22Rv1 (cell line): ENCODE measurements at regions not wholly inside any gene's neighbourhood (a gene's known extent, or its start where the extent isn't known, plus 50 kb on each side); places are given as distances from the start of the nearest gene placed in this dataset.

ENCODE experiments used
- H3K27ac ChIP-seq: fragments of 450-650 bp; 2 replicates; pipeline ENCODE4 v1.5.1; 2017
- ZFX ChIP-seq: fragments of 450-650 bp; IDR thresholded peaks from 2 replicates; pipeline ENCODE4 v1.6.1; 2017; ENCODE audit warnings: antibody characterized with exemption, borderline replicate concordance
- TF ChIP-seq, protein P1 (sequence below): fragments of 450-650 bp; IDR thresholded peaks from 2 replicates; pipeline ENCODE4 v1.5.1; 2017; ENCODE audit warnings: mild to moderate bottlenecking

DNA sequence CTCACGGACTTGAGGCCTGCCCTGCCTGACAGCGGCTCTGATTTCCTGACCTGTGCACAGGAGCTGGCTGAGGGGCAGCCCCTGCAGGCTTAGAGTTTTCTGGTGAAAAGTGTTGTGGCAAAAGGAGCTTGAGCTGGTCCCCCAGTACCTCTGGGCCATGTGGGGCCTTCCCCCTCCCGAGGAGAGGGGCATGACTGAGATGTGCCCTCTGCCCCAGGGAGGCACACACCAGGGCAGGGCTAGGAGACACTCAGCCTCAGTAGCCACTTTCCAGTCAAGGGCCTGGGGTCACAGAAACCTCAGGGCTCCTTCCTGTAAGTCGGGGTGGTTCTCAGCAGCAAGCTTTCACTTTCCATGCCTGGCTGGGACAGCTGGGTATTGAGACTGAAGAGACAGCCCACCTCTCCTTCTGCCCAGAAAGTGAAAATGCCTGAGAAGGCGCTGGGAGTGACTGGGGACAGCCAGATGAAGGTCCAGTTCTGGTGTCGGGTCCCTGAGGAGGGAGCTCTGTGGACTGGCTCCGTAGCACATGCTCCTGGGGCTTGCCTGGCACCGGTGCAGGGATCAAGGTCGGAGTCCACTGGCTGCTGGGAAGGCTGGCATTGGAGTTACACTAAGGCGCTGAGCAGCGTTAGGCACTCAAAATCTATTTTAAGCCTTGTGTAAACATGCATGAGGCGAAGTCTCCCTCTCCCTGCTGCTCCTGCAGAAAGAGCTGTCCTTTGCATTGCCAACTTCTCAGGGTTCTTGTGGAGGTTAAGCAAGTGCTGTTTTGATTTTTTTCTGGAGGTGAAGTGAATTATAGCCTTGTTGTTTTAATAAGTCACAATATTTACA, 394.9 kb downstream of the GADD45G start:
- H3K27ac ChIP-seq: peak overlapping the region; percentile 98
- TF ChIP-seq ZFX: no peak
- TF ChIP-seq, protein P1, sequence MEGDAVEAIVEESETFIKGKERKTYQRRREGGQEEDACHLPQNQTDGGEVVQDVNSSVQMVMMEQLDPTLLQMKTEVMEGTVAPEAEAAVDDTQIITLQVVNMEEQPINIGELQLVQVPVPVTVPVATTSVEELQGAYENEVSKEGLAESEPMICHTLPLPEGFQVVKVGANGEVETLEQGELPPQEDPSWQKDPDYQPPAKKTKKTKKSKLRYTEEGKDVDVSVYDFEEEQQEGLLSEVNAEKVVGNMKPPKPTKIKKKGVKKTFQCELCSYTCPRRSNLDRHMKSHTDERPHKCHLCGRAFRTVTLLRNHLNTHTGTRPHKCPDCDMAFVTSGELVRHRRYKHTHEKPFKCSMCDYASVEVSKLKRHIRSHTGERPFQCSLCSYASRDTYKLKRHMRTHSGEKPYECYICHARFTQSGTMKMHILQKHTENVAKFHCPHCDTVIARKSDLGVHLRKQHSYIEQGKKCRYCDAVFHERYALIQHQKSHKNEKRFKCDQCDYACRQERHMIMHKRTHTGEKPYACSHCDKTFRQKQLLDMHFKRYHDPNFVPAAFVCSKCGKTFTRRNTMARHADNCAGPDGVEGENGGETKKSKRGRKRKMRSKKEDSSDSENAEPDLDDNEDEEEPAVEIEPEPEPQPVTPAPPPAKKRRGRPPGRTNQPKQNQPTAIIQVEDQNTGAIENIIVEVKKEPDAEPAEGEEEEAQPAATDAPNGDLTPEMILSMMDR: no peak

DNA sequence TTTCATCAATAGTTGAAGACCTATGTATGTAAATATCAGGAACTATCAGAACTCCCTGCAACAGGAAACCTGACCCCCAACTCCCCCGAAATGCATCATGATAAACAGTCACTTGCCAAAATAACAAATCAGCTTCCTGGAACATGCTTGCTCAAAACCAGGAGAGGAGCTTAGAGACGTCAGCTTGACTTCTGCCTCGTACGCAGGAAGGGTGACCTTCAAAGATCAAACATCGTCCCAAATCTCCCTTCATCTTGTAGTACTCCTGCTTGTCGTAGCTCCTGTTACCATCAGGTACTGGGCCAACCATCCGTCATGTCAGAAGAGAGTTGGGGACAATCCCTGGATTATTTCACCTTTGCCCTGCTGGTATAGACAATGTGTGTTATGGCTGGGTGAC, 396.1 kb downstream of the GADD45G start:
- peak overlapping the region; percentile 98 for H3K27ac ChIP-seq
- no peak for TF ChIP-seq ZFX
- TF ChIP-seq, protein P1: no peak

DNA sequence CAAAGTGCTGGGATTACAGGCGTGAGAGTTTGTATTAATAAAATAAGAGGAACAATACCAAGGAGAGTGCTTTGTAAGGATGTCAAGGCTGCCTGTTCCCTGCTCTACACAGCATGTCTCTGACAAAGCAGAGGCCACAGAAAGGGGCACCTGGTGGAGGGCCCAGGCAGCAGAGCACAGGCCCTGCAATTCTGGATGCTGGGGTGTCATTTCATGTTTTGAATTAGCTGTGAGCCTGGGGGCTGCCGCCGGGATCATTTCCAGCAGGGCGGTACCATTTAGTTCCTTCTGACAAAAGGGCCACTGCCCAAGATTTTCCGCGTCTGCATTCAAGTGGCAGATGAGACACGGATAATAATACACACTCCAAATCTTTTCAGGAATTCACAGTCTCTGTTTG, 396.9 kb downstream of the GADD45G start:
- TF ChIP-seq ZFX: no peak
- TF ChIP-seq, protein P1: no peak
- H3K27ac ChIP-seq: no peak overlapping the region

DNA sequence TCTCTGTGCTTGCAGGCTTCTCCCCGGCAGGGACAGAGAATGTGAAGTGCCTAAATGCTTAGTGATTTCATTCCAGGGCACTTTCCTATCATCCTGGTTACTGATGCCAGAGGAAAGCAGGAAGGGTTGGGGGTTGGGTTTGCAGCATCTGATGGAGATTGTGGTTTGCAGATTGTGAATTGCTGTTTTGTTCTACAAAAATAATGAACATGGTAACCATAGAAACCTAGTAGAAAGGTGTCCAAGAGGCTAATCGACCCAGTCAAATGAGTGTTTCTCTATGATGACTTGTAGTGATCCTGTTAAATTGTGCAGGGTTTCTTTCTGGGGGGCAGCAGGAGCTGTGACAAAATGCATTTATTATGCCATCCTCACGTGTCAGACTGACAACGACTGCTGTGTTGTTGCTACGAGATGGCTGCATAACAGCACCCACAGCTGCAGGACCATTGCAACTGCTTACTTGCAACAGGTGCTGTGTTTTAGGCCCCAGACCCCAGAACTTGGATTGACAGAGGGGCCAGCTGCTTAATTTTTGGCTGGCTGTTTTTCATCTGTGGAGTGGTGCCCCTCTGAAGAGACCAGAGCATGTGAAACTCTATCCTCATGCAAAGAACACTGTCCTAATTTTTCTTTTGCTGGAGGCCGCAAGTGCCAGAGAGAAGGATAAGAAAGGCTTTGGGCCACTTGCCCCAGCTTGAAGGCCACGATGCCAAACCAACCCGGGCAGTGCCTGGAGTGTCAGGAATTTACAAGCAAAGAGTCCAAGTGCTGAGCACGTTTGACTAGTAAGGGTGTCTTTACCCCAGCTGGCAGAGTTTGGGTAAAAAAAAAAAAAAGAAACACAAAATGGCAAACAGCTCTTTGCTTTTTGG, 397.8 kb downstream of the GADD45G start:
- H3K27ac ChIP-seq: no peak overlapping the region

DNA sequence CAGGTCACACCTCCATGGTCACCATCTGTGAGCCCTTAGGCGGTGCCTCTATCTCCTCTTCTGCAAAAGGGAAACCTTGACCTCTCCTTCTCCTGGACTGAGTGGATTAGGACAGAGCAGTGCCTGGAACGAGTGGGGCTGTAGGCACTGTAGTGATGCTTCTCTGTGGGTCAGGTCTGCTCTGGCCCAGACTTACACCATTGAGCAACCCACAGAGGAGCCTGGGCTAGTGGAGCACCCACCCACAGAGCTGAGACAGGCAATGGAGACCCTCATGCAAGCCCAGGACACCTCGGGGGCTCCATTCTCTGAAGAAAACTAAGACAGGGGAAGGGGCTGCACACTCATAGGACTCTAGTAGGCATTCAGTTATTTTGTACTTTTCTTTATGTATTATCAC, 400.6 kb downstream of the GADD45G start:
- no peak for TF ChIP-seq ZFX
- TF ChIP-seq, protein P1: no peak
- no peak overlapping the region for H3K27ac ChIP-seq

More for the DNA sequence above, 397.8 kb downstream of the GADD45G start:
- TF ChIP-seq, protein P1: no peak
- TF ChIP-seq ZFX: no peak

DNA sequence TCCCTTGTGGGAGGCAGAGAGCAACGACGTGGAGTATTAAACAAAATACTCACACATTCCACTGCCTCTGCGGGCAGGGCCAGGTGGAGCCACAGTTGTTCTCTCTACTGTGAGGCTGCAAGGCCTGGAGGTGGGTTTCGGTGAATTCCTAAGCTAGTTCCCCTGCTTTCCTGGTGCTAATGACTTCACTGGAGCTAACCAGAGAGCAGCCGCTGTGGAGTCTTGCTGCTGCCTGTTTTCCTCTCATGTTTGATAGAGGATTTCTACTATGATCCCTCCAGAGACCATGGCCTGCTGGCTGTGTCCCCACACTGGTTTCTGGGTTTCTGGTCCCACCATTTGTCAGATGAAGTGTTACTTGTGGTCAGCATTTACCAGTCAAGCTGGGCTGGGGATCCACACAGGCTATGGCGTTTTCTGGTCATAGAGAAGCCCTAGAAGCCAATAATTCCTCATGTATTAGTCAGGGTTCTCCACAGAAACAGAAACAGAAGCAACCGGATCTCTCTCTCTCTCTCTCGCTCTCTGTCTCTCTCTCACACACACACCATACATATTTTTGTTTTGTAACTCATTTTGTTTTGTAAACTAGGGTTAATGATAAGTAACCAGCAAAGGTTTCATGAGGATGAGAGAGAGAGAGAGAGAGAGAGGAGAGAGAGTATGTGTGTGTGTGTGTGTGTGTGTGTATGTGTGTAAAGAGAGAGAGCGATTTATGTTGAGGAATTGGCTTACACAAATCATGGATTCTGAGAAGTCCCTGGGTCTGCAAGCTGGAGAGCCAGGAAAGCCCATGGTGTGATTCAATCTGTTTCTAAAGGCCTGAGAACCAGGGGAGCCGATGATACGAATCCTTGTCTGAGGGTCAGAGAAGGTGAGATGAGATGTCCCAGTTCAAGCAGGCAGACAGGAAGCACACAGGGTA, 403.0 kb downstream of the GADD45G start:
- TF ChIP-seq, protein P1: no peak
- no peak for TF ChIP-seq ZFX
- no peak overlapping the region for H3K27ac ChIP-seq
